GM21390 (cell line): ENCODE measurements at regions not wholly inside any gene's neighbourhood (a gene's known extent, or its start where the extent isn't known, plus 50 kb on each side); places are given as distances from the start of the nearest gene placed in this dataset.

Source experiments
- ATAC-seq: cut with Tn5 transposase; IDR thresholded peaks from one replicate; pipeline ENCODE4 v1.9.1; 2021; ENCODE audit not compliant: unreplicated experiment

- no peak for ATAC-seq
These were observed 393.5 kb upstream of the TBL1XR1 start for GRCh38 chr3:177590826-177591225.

- ATAC-seq: peak; percentile 71
These were observed 394.1 kb upstream of the TBL1XR1 start for GRCh38 chr3:177591379-177591778.

DNA sequence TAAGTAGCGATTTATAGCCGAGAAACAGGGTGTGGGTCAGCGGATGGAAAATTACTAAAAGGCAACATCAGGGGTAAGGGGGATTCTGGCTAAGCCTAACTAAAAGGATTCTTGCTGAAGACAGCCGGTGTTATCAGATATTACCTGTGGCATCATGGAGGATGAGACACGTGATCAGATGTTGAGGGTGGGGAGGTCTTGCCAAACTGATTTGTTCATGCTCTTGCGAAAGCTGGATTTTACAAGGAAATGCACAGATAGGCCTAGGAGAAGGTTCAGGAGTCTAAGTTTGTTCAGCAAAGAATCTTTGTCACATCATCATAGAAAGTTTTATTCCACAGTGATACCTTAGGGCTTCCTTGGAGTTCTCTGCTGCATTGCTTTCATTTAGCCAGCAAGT, 396.8 kb upstream of the TBL1XR1 start:
- no peak for ATAC-seq

DNA sequence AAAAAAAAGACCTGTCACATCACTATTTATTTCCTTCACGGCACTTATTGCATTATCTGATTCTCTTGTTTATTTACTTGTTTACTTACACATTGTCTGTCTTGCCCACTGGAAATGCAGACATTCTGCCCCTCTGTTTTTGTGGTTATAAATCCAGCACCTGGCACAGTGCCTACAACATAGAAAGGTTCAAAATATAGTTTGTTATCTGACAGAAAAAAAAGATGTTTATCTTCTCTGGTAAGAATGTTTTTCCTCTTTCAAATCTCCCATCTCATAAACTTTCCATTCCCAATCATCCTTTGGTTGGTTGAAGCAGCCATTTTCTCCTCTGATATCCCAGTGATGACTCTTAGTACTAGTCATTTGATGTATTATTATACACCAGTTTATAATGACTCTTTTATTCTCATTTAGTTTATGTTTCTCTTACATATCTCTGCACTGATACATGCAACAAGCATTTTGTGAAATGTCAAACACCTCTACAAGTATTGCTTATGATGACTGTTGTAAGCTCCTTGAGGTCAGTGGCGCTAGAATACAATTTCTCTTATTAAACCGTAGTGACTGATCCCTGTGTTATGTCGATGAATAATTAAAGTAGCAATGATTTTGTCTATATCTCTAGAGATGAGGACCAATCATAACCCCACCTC, 398.4 kb upstream of the TBL1XR1 start:
- ATAC-seq: no peak

- ATAC-seq: no peak
These were observed 399.1 kb upstream of the TBL1XR1 start for GRCh38 chr3:177596248-177596815.

GRCh38 chr3:177596816-177597271, 399.6 kb upstream of the TBL1XR1 start:
- no peak for ATAC-seq

GRCh38 chr3:177597311-177598096, 400.2 kb upstream of the TBL1XR1 start:
- ATAC-seq: peak; percentile 89

GRCh38 chr3:177598097-177598833, 401.0 kb upstream of the TBL1XR1 start:
- ATAC-seq: no peak

DNA sequence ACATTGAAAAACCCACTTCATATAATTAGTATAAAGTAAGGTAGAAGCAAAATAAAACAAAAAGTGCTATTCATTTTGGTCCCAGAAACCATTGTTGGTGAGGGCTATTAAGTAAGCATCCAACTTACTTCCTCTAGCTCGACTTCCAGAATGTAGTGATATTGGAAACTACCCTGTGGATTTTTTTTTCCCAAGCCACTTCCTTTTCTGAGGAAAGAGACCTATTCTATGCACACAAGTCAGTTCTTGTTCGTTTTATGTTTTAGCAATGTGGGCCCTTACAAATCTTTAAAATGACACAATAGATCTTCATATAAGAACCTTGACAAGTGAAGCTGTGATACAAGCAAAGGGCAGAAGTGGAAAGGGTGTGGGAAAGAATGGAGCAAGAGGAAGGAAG, 402.0 kb upstream of the TBL1XR1 start:
- ATAC-seq: no peak

GRCh38 chr3:177599837-177600236, 402.6 kb upstream of the TBL1XR1 start:
- ATAC-seq: no peak

DNA sequence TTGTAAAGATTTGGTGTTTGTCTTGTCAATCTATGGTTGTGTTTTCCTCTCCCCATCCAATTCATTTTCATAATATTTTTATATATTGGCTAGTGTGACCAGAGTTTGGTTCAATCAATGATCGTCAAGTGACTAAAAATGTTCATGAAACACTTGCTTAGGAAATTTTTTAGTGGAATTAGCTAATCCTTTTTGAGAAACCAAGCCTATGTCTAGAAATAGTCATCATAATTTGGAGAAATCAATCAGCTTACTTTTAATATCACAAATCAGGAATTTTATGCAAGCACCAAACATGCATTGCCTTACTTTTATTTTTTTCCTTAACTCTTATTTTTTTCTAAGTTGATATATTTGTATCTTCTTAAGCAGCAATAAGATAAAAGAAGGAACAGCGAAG, 403.1 kb upstream of the TBL1XR1 start:
- no peak for ATAC-seq

GRCh38 chr3:177601152-177601551, 403.9 kb upstream of the TBL1XR1 start:
- no peak for ATAC-seq

- ATAC-seq: no peak
These were observed 405.4 kb upstream of the TBL1XR1 start for GRCh38 chr3:177602601-177603147.

- peak; percentile 62 for ATAC-seq
These were observed 405.9 kb upstream of the TBL1XR1 start for GRCh38 chr3:177603148-177603603.

DNA sequence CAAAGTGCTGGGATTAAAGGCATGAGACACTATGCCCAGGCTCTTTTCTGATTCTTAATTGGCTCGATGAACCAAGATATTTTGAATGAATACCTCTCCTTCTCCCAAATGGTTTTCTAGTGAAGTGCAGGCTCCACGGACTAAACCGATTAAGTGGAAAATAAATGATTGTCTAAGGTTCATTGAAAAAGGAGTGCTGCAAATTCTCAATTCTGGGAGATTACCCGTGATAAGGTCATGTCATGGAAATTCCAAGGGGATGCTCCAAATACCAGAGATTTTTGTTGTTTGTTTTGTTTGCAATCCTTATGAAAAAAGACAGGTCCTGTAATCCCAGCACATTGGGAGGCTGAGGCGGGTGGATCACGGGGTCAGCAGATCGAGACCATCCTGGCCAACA, 406.9 kb upstream of the TBL1XR1 start:
- ATAC-seq: no peak

DNA sequence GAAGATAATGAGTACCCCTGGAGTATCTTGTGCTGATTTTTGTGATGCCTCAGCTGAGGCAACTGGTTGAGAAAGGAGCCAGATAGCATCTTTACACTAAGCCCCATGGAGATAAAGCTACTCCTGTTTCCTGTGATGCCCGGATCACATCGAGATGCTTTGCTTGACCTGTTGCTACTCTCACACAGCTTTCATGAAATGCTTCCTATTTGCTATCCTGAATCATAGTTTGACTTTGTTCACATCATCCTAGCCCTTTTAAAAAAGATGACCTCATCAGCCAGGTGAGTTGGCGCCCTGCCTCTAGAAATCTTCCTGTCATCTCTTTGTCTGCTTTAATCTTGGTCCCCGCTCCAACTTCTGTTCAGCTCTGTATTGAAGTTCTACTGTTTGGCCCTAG, 409.6 kb upstream of the TBL1XR1 start:
- ATAC-seq: no peak

GRCh38 chr3:177607589-177607988, 410.3 kb upstream of the TBL1XR1 start:
- ATAC-seq: no peak

DNA sequence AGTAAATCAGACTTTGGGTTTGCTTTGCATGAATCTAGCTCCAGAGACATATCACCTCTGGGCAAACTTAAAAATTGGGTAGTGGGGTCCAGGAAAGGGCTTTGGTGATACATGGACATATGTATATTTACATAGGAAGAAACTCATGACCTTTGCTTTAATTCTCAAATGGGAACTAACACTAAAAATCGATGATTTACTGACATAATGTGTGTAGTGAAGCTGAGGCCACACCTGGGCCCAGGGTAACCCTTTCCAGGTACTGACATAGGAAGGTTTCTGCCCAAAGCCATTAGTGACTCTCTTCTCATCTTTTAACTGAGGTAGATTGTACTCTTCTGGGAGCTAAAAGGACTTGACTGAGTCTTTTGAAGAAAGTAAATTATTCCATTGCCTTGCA, 411.2 kb upstream of the TBL1XR1 start:
- ATAC-seq: no peak

GRCh38 chr3:177609613-177610012, 412.3 kb upstream of the TBL1XR1 start:
- ATAC-seq: no peak

- ATAC-seq: no peak
These were observed 413.0 kb upstream of the TBL1XR1 start for GRCh38 chr3:177610262-177610661.
